BLaER1 (cell line): ENCODE measurements at regions not wholly inside any gene's neighbourhood (a gene's known extent, or its start where the extent isn't known, plus 50 kb on each side); places are given as distances from the start of the nearest gene placed in this dataset.
"Not testable (repeated sequence)": the region's sequence is repeated elsewhere in the genome, so short reads cannot be mapped to it uniquely, and the experiment has no call there.

ENCODE experiments used
- H3K27ac ChIP-seq: shearing (Covaris generic); formaldehyde crosslinking; 2 replicates; pipeline ENCODE4 v1.8.1; 2022
- H3K27me3 ChIP-seq: shearing (Covaris generic); formaldehyde crosslinking; 2 replicates; pipeline ENCODE4 v1.8.1; 2022
- H3K36me3 ChIP-seq: shearing (Covaris generic); formaldehyde crosslinking; 2 replicates; pipeline ENCODE4 v1.8.1; 2022
- H3K4me1 ChIP-seq: shearing (Covaris generic); formaldehyde crosslinking; 2 replicates; pipeline ENCODE4 v1.8.1; 2022
- H3K4me2 ChIP-seq: shearing (Covaris generic); formaldehyde crosslinking; 2 replicates; pipeline ENCODE4 v1.8.1; 2022
- H3K4me3 ChIP-seq: shearing (Covaris generic); formaldehyde crosslinking; 2 replicates; pipeline ENCODE4 v1.8.1; 2022
- H3K9ac ChIP-seq: shearing (Covaris generic); formaldehyde crosslinking; 2 replicates; pipeline ENCODE4 v1.8.1; 2022
- H3K9me3 ChIP-seq: shearing (Covaris generic); formaldehyde crosslinking; 2 replicates; pipeline ENCODE4 v1.8.1; 2022
- H4K20me1 ChIP-seq: shearing (Covaris generic); formaldehyde crosslinking; 2 replicates; pipeline ENCODE4 v1.8.1; 2022
- Cebpa-rat ChIP-seq: shearing (Covaris generic); IDR thresholded peaks from 2 replicates; pipeline ENCODE4 v1.8.1; 2022

DNA sequence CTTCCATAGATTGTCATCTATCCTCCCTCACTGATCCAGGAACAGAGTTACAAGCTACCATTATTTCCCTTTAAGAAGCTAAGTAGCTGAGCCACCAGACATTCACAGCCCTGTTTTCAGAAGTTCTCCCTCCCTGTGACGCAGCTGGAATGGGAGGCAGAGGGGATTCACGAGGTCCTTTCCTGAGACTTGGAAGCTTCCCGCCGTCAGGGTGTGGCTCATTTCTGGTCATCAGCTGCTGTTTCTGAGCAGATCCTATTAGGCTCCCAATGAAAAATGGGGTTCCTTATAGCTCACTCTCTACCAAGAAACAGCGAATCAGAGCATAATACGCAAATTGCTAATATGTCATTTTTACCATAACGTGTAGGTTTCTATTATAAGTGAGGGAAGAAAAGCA lies 559.3 kb upstream of the ID2 start:
- TF ChIP-seq Cebpa-rat: no peak
- Histone ChIP-seq H3K36me3 (no peaks in the 10 kb centered on the region), H3K4me1 (no peaks in the 10 kb centered on the region), H3K9ac (no peak overlapping the region), H3K9me3 (no peaks in the 10 kb centered on the region), H4K20me1 (no peaks in the 10 kb centered on the region), H3K27ac (no peak overlapping the region), H3K27me3 (no peaks in the 10 kb centered on the region), H3K4me3 (no peak overlapping the region), H3K4me2 (no peak overlapping the region)

DNA sequence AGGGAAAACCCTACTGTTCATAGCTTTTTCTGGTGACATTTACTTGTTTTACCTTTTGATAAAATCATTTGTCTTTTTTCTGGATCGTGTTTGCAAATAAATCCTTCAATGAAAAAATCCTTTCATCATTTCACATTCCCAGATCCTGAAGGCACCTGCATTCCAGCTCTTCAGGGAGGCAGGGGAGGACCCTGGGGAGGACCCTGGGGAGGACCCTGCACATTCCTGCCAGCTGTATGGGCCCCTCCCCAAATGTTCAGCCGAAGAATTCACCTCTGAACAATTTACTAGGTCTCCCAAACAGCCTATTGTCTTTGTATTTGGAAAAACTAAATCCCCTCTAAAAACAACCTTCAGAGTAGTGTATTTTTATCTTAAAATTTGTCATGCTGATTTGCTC lies 558.4 kb upstream of the ID2 start:
- H3K36me3 ChIP-seq: no peaks in the 10 kb centered on the region
- H4K20me1 ChIP-seq: no peaks in the 10 kb centered on the region
- H3K4me3 ChIP-seq: no peak overlapping the region
- no peaks in the 10 kb centered on the region for H3K27me3 ChIP-seq
- no peak for TF ChIP-seq Cebpa-rat
- H3K4me2 ChIP-seq: no peak overlapping the region
- H3K27ac ChIP-seq: no peak overlapping the region
- H3K9me3 ChIP-seq: no peaks in the 10 kb centered on the region
- H3K9ac ChIP-seq: no peak overlapping the region
- no peaks in the 10 kb centered on the region for H3K4me1 ChIP-seq

DNA sequence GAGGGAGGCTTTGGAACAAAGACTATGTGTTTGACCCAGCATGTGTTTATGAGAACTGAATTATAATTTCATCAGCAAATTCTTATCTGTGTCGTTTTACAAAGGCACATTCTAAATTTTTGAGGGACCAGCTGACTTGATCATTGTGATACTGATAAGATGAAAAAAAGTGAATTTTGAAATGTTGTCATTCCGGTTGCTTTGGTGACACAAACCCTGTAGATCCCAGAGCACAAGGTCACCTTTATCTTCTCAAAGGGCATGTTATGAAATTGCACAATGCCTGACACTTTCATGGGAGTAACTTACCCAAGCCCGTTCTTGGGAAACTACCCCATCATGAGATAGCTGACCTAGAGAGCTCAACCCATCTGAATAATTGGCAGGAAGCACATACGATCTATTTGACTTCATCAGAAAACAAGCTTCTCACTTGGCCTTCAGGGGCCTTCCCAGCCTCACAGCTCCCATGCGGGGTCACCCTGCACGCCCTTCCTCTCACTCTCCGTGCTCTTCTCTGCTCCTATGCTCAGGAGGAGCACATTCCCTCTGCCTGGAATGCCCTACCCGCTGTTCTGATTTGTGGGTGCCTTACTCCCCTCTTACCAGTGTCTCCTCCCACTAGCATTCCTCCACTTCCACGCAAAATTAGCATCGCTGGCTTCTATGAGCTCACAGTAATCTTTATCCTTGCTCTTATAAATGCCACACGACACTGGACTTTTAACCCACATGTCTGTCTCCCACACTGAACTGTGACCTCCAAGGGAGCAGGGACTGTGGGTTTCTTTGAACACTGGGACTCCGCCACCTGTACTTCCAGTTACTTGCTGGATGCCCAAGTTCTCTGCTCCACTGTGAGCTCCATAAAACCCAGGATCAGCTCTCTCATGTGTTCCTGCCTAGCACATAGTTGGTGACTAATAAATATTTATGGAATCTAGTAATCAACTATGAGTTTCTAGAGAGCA lies 555.8 kb upstream of the ID2 start:
- Histone ChIP-seq H3K4me2 (no peak overlapping the region), H3K4me3 (no peak overlapping the region), H3K9me3 (no peaks in the 10 kb centered on the region), H3K36me3 (no peaks in the 10 kb centered on the region), H3K9ac (no peak overlapping the region), H3K4me1 (no peaks in the 10 kb centered on the region), H4K20me1 (no peaks in the 10 kb centered on the region), H3K27me3 (no peaks in the 10 kb centered on the region), H3K27ac (no peak overlapping the region)
- TF ChIP-seq Cebpa-rat: no peak

DNA sequence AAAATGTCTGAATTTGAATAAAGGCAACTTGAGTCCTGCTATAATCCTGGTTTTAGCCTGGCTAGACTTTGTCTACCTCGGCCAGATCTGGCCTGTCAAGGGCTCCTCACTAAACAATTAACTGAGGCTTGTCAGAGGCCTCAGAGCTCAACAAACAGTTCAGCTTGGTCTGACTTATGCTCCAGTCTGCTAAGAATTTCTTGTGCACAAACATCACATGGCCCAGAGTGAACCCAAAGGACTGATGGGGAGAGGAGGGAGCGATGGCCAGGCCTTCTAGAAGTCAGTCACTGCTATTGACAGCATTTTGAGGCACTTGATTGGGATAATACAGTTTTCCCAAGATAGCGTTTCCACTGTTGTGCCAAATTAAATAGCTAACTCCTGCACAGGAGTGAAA lies 555.1 kb upstream of the ID2 start:
- no peak for TF ChIP-seq Cebpa-rat
- Histone ChIP-seq H3K36me3 (no peaks in the 10 kb centered on the region), H3K4me3 (no peak overlapping the region), H4K20me1 (no peaks in the 10 kb centered on the region), H3K27me3 (no peaks in the 10 kb centered on the region), H3K4me1 (no peaks in the 10 kb centered on the region), H3K9me3 (no peaks in the 10 kb centered on the region), H3K9ac (no peak overlapping the region), H3K27ac (no peak overlapping the region), H3K4me2 (no peak overlapping the region)

DNA sequence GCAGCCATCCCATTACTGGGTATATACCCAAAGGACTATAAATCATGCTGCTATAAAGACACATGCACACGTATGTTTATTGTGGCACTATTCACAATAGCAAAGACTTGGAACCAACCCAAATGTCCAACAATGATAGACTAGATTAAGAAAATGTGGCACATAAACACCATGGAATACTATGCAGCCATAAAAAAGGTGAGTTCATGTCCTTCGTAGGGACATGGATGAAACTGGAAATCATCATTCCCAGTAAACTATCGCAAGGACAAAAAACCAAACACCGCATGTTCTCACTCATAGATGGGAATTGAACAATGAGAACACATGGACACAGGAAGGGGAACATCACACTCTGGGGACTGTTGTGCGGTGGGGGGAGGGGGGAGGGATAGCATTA lies 550.4 kb upstream of the ID2 start:
- H3K4me2 ChIP-seq, H3K9ac ChIP-seq, H3K9me3 ChIP-seq, H3K36me3 ChIP-seq, H4K20me1 ChIP-seq, H3K4me1 ChIP-seq, H3K4me3 ChIP-seq, H3K27ac ChIP-seq, H3K27me3 ChIP-seq: not testable (repeated sequence)

DNA sequence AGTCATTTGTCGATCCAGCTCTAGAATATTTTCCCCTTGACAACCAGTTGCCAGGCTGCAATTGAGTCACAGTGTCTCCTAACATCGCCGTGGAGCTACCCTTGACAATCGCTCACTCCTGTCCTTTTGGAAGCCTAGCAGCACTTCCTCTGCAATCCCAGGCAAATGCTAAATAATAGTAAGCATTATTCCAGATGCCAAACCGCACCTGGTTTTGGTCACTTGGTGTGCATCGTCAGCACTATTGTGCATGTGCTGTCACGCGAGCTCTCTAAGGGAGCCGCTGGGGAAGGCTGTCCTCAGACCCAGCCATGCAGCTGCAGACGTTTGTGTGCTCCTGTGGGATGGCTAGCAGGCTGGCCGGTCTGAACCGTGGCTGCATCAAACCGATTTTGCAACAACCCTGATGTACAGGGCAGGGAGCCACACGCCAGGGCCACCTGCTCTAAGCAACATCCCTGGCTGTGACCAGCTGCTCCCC lies 549.5 kb upstream of the ID2 start:
- H3K27ac ChIP-seq: no peak overlapping the region
- no peaks in the 10 kb centered on the region for H3K4me1 ChIP-seq
- no peak overlapping the region for H3K9ac ChIP-seq
- no peaks in the 10 kb centered on the region for H3K27me3 ChIP-seq
- H3K9me3 ChIP-seq: no peaks in the 10 kb centered on the region
- H3K4me3 ChIP-seq: no peak overlapping the region
- no peaks in the 10 kb centered on the region for H3K36me3 ChIP-seq
- no peaks in the 10 kb centered on the region for H4K20me1 ChIP-seq
- no peak overlapping the region for H3K4me2 ChIP-seq
- TF ChIP-seq Cebpa-rat: no peak

DNA sequence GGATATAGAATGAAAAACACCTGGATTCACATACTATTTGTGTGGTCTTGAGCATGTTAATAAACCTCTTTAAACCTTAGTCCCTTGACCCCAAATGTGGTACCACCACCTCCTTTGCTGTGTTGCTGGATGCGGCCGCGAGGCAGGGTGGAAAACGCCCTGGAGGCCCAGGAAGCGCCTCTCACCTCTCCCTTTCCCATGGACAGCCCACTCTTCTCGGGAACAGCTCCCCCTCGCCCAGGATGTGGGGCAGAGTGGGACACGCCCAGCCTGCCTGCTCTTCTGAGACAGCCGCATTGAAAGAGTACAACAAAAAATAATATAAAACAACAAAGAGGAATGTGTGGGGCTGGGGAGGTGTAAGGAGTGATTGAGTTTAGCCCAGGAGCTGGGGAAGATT lies 549.0 kb upstream of the ID2 start:
- no peak overlapping the region for H3K9ac ChIP-seq
- no peak overlapping the region for H3K4me3 ChIP-seq
- no peaks in the 10 kb centered on the region for H3K36me3 ChIP-seq
- no peaks in the 10 kb centered on the region for H4K20me1 ChIP-seq
- H3K4me1 ChIP-seq: no peaks in the 10 kb centered on the region
- no peak overlapping the region for H3K27ac ChIP-seq
- no peak for TF ChIP-seq Cebpa-rat
- H3K4me2 ChIP-seq: no peak overlapping the region
- no peaks in the 10 kb centered on the region for H3K27me3 ChIP-seq
- no peaks in the 10 kb centered on the region for H3K9me3 ChIP-seq

DNA sequence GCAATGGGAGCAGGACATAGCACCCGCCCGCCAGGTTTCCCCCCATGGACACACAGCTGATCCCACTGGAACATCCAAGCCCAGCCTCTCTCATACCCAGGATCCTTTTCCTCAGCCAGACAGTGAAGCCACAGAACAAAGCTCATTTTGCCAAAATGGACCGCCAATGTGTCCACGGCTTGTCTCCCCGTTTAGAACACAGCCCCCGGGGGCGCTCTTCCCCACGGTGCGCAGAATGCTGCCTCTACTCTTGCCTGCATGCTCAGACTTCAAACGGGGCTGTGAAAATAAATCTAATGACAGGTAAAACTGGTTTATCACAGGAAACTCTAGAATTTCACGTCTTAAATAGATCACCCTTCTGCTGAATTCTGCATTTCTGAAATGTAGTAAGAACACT lies 548.5 kb upstream of the ID2 start:
- H3K27ac ChIP-seq: no peak overlapping the region
- no peak overlapping the region for H3K4me2 ChIP-seq
- no peaks in the 10 kb centered on the region for H3K27me3 ChIP-seq
- no peaks in the 10 kb centered on the region for H3K36me3 ChIP-seq
- no peak overlapping the region for H3K9ac ChIP-seq
- no peaks in the 10 kb centered on the region for H4K20me1 ChIP-seq
- H3K4me1 ChIP-seq: no peaks in the 10 kb centered on the region
- TF ChIP-seq Cebpa-rat: no peak
- no peak overlapping the region for H3K4me3 ChIP-seq
- no peaks in the 10 kb centered on the region for H3K9me3 ChIP-seq

DNA sequence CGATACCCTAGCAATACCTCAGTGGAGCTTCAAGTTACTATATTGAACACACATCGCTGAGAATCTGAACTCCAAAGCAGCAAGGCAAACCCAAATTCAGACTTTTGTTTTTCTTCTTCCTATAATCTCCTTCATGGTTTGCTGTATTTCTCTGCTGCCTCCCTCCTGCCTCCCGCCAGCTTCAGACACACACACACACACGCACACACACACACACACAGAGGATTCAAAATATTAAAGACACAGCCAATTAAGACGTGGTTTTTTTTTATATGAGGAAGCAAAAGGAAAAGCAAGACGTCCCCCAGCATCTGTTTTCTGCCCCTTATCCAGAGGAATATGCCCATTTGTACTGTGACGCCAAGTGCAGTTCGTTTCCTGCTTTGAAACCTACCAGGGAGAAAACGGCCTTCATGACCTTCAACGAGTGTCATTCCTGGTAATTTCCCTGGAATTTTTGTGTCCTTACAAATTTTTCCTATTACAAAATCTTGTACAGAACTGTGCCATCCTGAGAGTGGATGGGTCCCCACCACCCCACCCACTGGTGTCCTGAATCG lies 547.9 kb upstream of the ID2 start:
- no peak for TF ChIP-seq Cebpa-rat
- H3K36me3 ChIP-seq: no peaks in the 10 kb centered on the region
- H3K9me3 ChIP-seq: no peaks in the 10 kb centered on the region
- H3K4me2 ChIP-seq: no peak overlapping the region
- no peaks in the 10 kb centered on the region for H3K27me3 ChIP-seq
- no peaks in the 10 kb centered on the region for H4K20me1 ChIP-seq
- H3K9ac ChIP-seq: no peak overlapping the region
- no peaks in the 10 kb centered on the region for H3K4me1 ChIP-seq
- H3K4me3 ChIP-seq: no peak overlapping the region
- H3K27ac ChIP-seq: no peak overlapping the region

DNA sequence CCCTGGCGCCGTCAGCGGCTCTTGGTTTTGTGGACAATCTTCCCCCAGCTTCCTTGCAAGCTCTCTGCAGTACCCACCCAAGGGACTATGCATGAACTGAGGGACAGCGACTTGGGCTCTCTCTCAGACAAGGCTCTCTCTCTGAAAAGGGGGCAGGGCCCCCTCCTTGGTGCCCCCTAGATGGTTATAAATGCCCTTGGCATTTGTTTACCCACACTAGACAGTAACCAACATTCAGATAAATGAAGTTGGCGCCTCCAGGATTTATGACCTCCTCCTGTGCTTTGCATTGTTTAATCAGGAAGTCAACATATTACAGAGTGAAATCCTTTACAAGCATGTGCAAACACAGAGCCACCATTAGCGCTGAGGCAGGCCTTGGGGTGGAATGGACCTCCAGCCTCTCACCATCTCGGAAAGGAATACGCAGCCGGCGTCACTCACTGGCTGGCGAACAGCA lies 547.4 kb upstream of the ID2 start:
- H3K27ac ChIP-seq: no peak overlapping the region
- H4K20me1 ChIP-seq: no peaks in the 10 kb centered on the region
- H3K9me3 ChIP-seq: no peaks in the 10 kb centered on the region
- no peaks in the 10 kb centered on the region for H3K27me3 ChIP-seq
- no peak overlapping the region for H3K4me2 ChIP-seq
- H3K36me3 ChIP-seq: no peaks in the 10 kb centered on the region
- no peak for TF ChIP-seq Cebpa-rat
- no peaks in the 10 kb centered on the region for H3K4me1 ChIP-seq
- no peak overlapping the region for H3K9ac ChIP-seq
- no peak overlapping the region for H3K4me3 ChIP-seq
